Ishikawa (cell line): ENCODE measurements at regions not wholly inside any gene's neighbourhood (a gene's known extent, or its start where the extent isn't known, plus 50 kb on each side); places are given as distances from the start of the nearest gene placed in this dataset.

Experiments
- CEBPB ChIP-seq: IDR thresholded peaks from 2 replicates; pipeline ENCODE4 v1.6.1; 2012
- CREB1 ChIP-seq: IDR thresholded peaks from 2 replicates; pipeline ENCODE4 v1.6.1; 2012; ENCODE audit warnings: low read depth
- EGR1 ChIP-seq: IDR thresholded peaks from 2 replicates; pipeline ENCODE4 v1.6.1; 2012
- EP300 ChIP-seq: IDR thresholded peaks from 2 replicates; pipeline ENCODE4 v1.6.1; 2012; ENCODE audit warnings: borderline replicate concordance
- FOXM1 ChIP-seq: IDR thresholded peaks from 2 replicates; pipeline ENCODE4 v1.6.1; 2012; ENCODE audit warnings: low read depth, borderline replicate concordance
- MAX ChIP-seq: IDR thresholded peaks from 2 replicates; pipeline ENCODE4 v1.6.1; 2012
- NFIC ChIP-seq: IDR thresholded peaks from 2 replicates; pipeline ENCODE4 v1.6.1; 2012
- RAD21 ChIP-seq: IDR thresholded peaks from 2 replicates; pipeline ENCODE4 v1.6.1; 2012; ENCODE audit warnings: low read depth
- TAF1 ChIP-seq: IDR thresholded peaks from 2 replicates; pipeline ENCODE4 v1.6.1; 2012; ENCODE audit warnings: low read depth, mild to moderate bottlenecking
- TCF12 ChIP-seq: IDR thresholded peaks from 2 replicates; pipeline ENCODE4 v1.6.1; 2012; ENCODE audit warnings: low read depth
- TEAD4 ChIP-seq: IDR thresholded peaks from 2 replicates; pipeline ENCODE4 v1.6.1; 2012
- YY1 ChIP-seq: IDR thresholded peaks from 2 replicates; pipeline ENCODE4 v1.6.1; 2012; ENCODE audit warnings: low read depth
- ZBTB7A ChIP-seq: IDR thresholded peaks from 2 replicates; pipeline ENCODE4 v1.6.1; 2012; ENCODE audit warnings: low read depth
- TF ChIP-seq, protein P1 (sequence below): IDR thresholded peaks from 2 replicates; pipeline ENCODE4 v1.6.1; 2012
- TF ChIP-seq, protein P2 (sequence below): IDR thresholded peaks from 2 replicates; pipeline ENCODE4 v1.6.1; 2012; ENCODE audit warnings: low read depth, mild to moderate bottlenecking

GRCh38 chr2:189258616-189259365, 79.2 kb upstream of the COL5A2 start:
- TF ChIP-seq, protein P1, sequence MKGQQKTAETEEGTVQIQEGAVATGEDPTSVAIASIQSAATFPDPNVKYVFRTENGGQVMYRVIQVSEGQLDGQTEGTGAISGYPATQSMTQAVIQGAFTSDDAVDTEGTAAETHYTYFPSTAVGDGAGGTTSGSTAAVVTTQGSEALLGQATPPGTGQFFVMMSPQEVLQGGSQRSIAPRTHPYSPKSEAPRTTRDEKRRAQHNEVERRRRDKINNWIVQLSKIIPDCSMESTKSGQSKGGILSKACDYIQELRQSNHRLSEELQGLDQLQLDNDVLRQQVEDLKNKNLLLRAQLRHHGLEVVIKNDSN, result no peak
- TF ChIP-seq CREB1 (no peak), TCF12 (no peak), TEAD4 (no peak)

- no peak for TF ChIP-seq ZBTB7A
Observed at GRCh38 chr2:189260361-189260814, 80.8 kb upstream of the COL5A2 start.

DNA sequence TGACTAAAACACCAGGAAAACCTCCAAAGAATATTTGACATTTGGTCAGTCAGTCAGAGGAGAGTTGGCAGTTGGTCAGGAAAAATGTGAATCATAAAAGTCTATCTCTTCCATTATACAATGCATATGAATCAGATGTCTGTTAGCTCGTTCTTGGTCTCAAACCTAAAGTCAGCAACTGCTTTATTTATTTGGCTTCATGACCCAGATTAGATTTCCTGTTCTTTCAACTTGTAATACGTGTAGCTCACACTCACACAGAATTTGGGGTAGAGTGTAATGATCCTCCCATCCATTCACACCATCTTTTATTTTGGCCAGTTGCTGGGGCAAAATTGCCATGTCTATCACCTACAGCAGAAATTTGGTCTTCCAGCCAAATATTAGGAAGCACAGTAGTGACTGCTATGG, 81.9 kb upstream of the COL5A2 start:
- no peak for TF ChIP-seq ZBTB7A
- TF ChIP-seq CREB1, result no peak
- TF ChIP-seq NFIC, result no peak
- no peak for TF ChIP-seq MAX
- no peak for TF ChIP-seq YY1
- TF ChIP-seq, protein P1, result no peak
- TF ChIP-seq, protein P2, sequence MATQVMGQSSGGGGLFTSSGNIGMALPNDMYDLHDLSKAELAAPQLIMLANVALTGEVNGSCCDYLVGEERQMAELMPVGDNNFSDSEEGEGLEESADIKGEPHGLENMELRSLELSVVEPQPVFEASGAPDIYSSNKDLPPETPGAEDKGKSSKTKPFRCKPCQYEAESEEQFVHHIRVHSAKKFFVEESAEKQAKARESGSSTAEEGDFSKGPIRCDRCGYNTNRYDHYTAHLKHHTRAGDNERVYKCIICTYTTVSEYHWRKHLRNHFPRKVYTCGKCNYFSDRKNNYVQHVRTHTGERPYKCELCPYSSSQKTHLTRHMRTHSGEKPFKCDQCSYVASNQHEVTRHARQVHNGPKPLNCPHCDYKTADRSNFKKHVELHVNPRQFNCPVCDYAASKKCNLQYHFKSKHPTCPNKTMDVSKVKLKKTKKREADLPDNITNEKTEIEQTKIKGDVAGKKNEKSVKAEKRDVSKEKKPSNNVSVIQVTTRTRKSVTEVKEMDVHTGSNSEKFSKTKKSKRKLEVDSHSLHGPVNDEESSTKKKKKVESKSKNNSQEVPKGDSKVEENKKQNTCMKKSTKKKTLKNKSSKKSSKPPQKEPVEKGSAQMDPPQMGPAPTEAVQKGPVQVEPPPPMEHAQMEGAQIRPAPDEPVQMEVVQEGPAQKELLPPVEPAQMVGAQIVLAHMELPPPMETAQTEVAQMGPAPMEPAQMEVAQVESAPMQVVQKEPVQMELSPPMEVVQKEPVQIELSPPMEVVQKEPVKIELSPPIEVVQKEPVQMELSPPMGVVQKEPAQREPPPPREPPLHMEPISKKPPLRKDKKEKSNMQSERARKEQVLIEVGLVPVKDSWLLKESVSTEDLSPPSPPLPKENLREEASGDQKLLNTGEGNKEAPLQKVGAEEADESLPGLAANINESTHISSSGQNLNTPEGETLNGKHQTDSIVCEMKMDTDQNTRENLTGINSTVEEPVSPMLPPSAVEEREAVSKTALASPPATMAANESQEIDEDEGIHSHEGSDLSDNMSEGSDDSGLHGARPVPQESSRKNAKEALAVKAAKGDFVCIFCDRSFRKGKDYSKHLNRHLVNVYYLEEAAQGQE, result no peak

DNA sequence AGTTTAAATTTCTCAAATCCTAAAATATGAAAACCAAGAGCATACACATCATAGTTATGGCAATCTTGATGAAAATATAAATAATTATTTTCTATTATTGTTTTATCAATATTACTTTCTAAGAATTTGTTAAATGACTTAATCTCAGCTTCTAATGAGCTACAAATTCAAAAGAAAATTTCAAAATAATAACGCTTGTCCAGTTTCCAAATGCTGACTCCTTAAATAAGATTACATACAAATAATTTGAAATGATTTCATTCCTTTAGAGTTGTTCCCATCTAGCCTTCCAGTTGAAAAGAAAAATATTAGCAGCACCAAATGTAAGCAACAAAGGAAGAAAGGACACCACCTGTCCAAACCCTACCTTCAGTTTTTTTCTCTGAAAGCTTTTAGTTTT, 82.4 kb upstream of the COL5A2 start:
- TF ChIP-seq, protein P1, result no peak
- no peak for TF ChIP-seq ZBTB7A
- TF ChIP-seq, protein P2, result no peak
- no peak for TF ChIP-seq TEAD4
- no peak for TF ChIP-seq EP300
- no peak for TF ChIP-seq RAD21
- no peak for TF ChIP-seq TAF1
- no peak for TF ChIP-seq NFIC
- TF ChIP-seq FOXM1, result no peak
- TF ChIP-seq CREB1, result no peak
- no peak for TF ChIP-seq TCF12
- TF ChIP-seq CEBPB, result no peak
- TF ChIP-seq MAX, result no peak
- TF ChIP-seq YY1, result no peak
- TF ChIP-seq EGR1, result no peak

- TF ChIP-seq, protein P2, result no peak
- TF ChIP-seq FOXM1, result no peak
- no peak for TF ChIP-seq ZBTB7A
- no peak for TF ChIP-seq MAX
- TF ChIP-seq TEAD4, result no peak
- TF ChIP-seq, protein P1, result no peak
- TF ChIP-seq CREB1, result no peak
- no peak for TF ChIP-seq CEBPB
- no peak for TF ChIP-seq NFIC
- TF ChIP-seq EP300, result no peak
- no peak for TF ChIP-seq YY1
- TF ChIP-seq TAF1, result no peak
Observed at GRCh38 chr2:189265696-189266320, 86.2 kb upstream of the COL5A2 start.
